Activated CD4-positive, alpha-beta T cell treated with anti-CD3 and anti-CD28 coated beads for 36 hours (primary cell): ENCODE measurements at regions not wholly inside any gene's neighbourhood (a gene's known extent, or its start where the extent isn't known, plus 50 kb on each side); places are given as distances from the start of the nearest gene placed in this dataset.
"Not testable (repeated sequence)": the region's sequence is repeated elsewhere in the genome, so short reads cannot be mapped to it uniquely, and the experiment has no call there.

Source experiments
- ATAC-seq: fragments of 200-7000 bp; cut with Tn5 transposase; one replicate; pipeline ENCODE4 v1.10.0; 2021; ENCODE audit warnings: mild to moderate bottlenecking, moderate library complexity
- CTCF ChIA-PET: fragments of 350-600 bp; sonication (Branson Sonifier 250); formaldehyde crosslinking; loops from one replicate; lab custom pipeline; 2021; ENCODE audit warnings: antibody characterized with exemption; lab: Charles Lee
- POLR2A ChIA-PET: fragments of 350-600 bp; sonication (Branson Sonifier 250); formaldehyde crosslinking; loops from one replicate; lab custom pipeline; 2021; ENCODE audit warnings: antibody characterized with exemption, inconsistent platforms; lab: Charles Lee
- DNase-seq: peaks from one replicate; pipeline ENCODE4 v3.0.0-alpha.2; 2020
- H3K27ac Mint-ChIP-seq: one replicate; pipeline ENCODE4 v1.8.0; 2021; ENCODE audit warnings: mixed read lengths
- H3K27me3 Mint-ChIP-seq: one replicate; pipeline ENCODE4 v1.8.0; 2021; ENCODE audit warnings: mixed read lengths
- H3K36me3 Mint-ChIP-seq: one replicate; pipeline ENCODE4 v1.8.0; 2021; ENCODE audit warnings: low read depth, mixed read lengths
- H3K4me1 Mint-ChIP-seq: one replicate; pipeline ENCODE4 v1.8.0; 2021; ENCODE audit warnings: mixed read lengths
- H3K4me3 Mint-ChIP-seq: one replicate; pipeline ENCODE4 v1.8.0; 2021; ENCODE audit warnings: mild to moderate bottlenecking, moderate library complexity, mixed read lengths
- H3K9me3 Mint-ChIP-seq: one replicate; pipeline ENCODE4 v1.8.0; 2021; ENCODE audit warnings: low read depth, mixed read lengths
- intact Hi-C, 2 experiments: fragments of 100-400 bp; cut with DNase I in 1 of 2; cut with micrococcal nuclease in 1 of 2; formaldehyde crosslinking; loops; one replicate each; pipeline versions ENCODE4 v1.14.2 to v1.15.1; 2022 to 2024; cut with DNase I, micrococcal nuclease

GRCh38 chr1:30362603-30362990 lies 360.8 kb downstream of the MATN1 start:
- ChIA-PET POLR2A (no interaction called here), CTCF (no interaction called here)
- intact Hi-C loops = no loop called here
- Mint-ChIP-seq H3K4me1 (no peaks in the 10 kb centered on the region), H3K9me3 (no peaks in the 10 kb centered on the region), H3K27ac (no peak overlapping the region), H3K27me3 (peaks cover 17% of the 10 kb centered on the region), H3K36me3 (no peaks in the 10 kb centered on the region), H3K4me3 (no peak overlapping the region)
- ATAC-seq (no peak), DNase-seq (no peak)

- ATAC-seq, DNase-seq, POLR2A ChIA-PET, H3K4me1 Mint-ChIP-seq, H3K4me3 Mint-ChIP-seq, H3K9me3 Mint-ChIP-seq, H3K36me3 Mint-ChIP-seq, H3K27ac Mint-ChIP-seq, intact Hi-C loops, CTCF ChIA-PET: not testable (repeated sequence)
- peaks cover 17% of the 10 kb centered on the region for H3K27me3 Mint-ChIP-seq
Observed at GRCh38 chr1:30361890-30362602, 361.3 kb downstream of the MATN1 start.

DNA sequence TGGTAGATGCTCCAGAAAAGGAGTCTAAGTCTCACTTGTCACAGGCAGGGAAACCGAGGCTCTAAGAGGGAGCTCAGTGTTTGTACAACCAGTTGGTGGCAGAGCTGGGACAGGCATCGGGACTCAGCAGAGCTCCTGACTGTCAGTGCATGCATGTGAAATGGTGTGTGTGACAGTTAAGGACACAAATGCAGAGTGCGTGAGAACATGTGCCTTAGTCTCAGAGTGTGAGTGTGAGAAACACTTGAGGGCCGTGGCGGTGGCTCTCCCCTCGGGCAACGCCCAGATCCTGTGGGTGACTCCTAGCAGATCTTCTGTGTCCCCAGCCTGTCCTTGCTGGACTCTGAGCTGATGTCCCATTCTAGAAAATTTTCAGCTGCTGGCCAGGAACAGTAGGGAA lies 362.6 kb downstream of the MATN1 start:
- no peak overlapping the region for H3K4me3 Mint-ChIP-seq
- no peak overlapping the region for H3K27ac Mint-ChIP-seq
- H3K9me3 Mint-ChIP-seq = no peaks in the 10 kb centered on the region
- H3K36me3 Mint-ChIP-seq = no peaks in the 10 kb centered on the region
- H3K4me1 Mint-ChIP-seq = no peaks in the 10 kb centered on the region
- H3K27me3 Mint-ChIP-seq = peaks cover 13% of the 10 kb centered on the region
- ChIA-PET POLR2A (no interaction called here), CTCF (interaction anchor here (0.5 kb wide), 1 partner anchor 13 kb away, joined by 3 read pairs; no protein-coding TSS in a partner anchor)
- DNase-seq = no peak
- ATAC-seq = no peak
- intact Hi-C loops = no loop called here

GRCh38 chr1:30360281-30360680 lies 363.1 kb downstream of the MATN1 start:
- Mint-ChIP-seq H3K27ac (no peak overlapping the region), H3K36me3 (no peaks in the 10 kb centered on the region), H3K27me3 (peaks cover 14% of the 10 kb centered on the region), H3K4me3 (no peak overlapping the region), H3K9me3 (no peaks in the 10 kb centered on the region), H3K4me1 (no peaks in the 10 kb centered on the region)
- ChIA-PET POLR2A (no interaction called here), CTCF (interaction anchor here (0.5 kb wide), 1 partner anchor 13 kb away, joined by 3 read pairs; no protein-coding TSS in a partner anchor)
- ATAC-seq = no peak
- DNase-seq = no peak
- intact Hi-C loops = no loop called here

- Mint-ChIP-seq H3K27ac (no peak overlapping the region), H3K9me3 (no peaks in the 10 kb centered on the region), H3K36me3 (no peaks in the 10 kb centered on the region), H3K4me1 (no peaks in the 10 kb centered on the region), H3K4me3 (no peak overlapping the region), H3K27me3 (peaks cover 17% of the 10 kb centered on the region)
- DNase-seq (no peak), ATAC-seq (no peak)
- CTCF ChIA-PET = interaction anchor here (1.1 kb wide), 1 partner anchor 61 kb away, joined by 3 read pairs; no protein-coding TSS in a partner anchor
- POLR2A ChIA-PET = no interaction called here
- intact Hi-C loops = no loop called here
Observed at GRCh38 chr1:30359539-30360220, 363.7 kb downstream of the MATN1 start.

DNA sequence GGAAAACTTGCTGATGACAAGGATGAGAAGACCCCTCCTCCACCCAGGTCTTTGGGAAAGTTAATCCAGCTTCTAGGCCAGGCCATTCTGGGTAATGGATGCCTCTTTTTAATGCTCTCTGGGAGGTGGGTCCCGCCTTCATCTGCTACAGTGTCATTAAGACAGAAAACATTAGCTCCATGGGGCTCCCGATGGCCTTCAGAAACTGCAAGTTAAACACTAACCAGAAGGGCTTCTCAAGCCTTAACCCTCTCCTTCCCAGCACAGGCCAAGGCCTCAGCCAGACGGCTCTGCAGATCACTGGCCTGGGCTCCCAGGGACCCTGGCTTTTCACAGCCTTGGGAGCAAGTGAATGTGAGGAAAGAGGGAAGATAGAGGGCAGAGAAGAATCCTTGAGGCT lies 364.9 kb downstream of the MATN1 start:
- Mint-ChIP-seq H3K36me3 (no peaks in the 10 kb centered on the region), H3K9me3 (no peaks in the 10 kb centered on the region), H3K4me1 (no peaks in the 10 kb centered on the region), H3K4me3 (no peak overlapping the region), H3K27me3 (peaks cover 20% of the 10 kb centered on the region), H3K27ac (no peak overlapping the region)
- no peak for DNase-seq
- intact Hi-C loops = no loop called here
- CTCF ChIA-PET = interaction anchor here (1.1 kb wide), 1 partner anchor 63 kb away, joined by 3 read pairs; no protein-coding TSS in a partner anchor
- no peak for ATAC-seq
- POLR2A ChIA-PET = no interaction called here

GRCh38 chr1:30356839-30357238 lies 366.5 kb downstream of the MATN1 start:
- H3K36me3 Mint-ChIP-seq = no peaks in the 10 kb centered on the region
- intact Hi-C loops = no loop called here
- no peak for ATAC-seq
- H3K27me3 Mint-ChIP-seq = peaks cover 21% of the 10 kb centered on the region
- DNase-seq = no peak
- H3K27ac Mint-ChIP-seq = no peak overlapping the region
- no peaks in the 10 kb centered on the region for H3K4me1 Mint-ChIP-seq
- ChIA-PET POLR2A (no interaction called here), CTCF (no interaction called here)
- H3K9me3 Mint-ChIP-seq = no peaks in the 10 kb centered on the region
- no peak overlapping the region for H3K4me3 Mint-ChIP-seq

DNA sequence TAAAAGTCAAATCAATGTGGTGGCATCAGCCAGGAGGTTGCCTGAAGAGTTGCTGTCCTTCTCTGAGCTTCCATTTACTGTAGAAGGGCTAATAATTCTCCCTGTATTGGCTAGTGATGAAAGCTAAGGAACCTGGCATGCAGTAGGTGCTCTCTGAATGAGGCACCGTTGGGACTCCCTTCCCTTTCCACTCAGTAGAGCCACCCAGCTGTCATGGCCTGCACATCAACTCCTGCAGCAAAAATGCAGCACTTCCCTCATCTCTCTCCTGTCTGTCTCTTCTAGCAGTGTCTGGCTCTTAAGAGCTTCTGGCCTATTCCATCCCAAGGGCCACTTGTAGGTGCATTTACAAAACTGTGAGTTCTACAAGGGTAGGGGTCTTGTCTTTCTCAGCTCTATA lies 369.0 kb downstream of the MATN1 start:
- Mint-ChIP-seq H3K4me1 (no peaks in the 10 kb centered on the region), H3K4me3 (no peak overlapping the region), H3K27ac (no peak overlapping the region), H3K27me3 (peaks cover 23% of the 10 kb centered on the region), H3K9me3 (peaks cover under 1% of the 10 kb centered on the region), H3K36me3 (no peaks in the 10 kb centered on the region)
- ChIA-PET POLR2A (no interaction called here), CTCF (interaction anchor here (1.2 kb wide), 1 partner anchor 26 kb away, joined by 4 read pairs; no protein-coding TSS in a partner anchor)
- no peak for ATAC-seq
- intact Hi-C loops = no loop called here
- no peak for DNase-seq

GRCh38 chr1:30353637-30354036 lies 369.7 kb downstream of the MATN1 start:
- no peak overlapping the region for H3K4me3 Mint-ChIP-seq
- peaks cover 21% of the 10 kb centered on the region for H3K27me3 Mint-ChIP-seq
- H3K36me3 Mint-ChIP-seq = no peaks in the 10 kb centered on the region
- ChIA-PET CTCF (interaction anchor here (1.2 kb wide), 1 partner anchor 26 kb away, joined by 4 read pairs; no protein-coding TSS in a partner anchor), POLR2A (no interaction called here)
- intact Hi-C loops = no loop called here
- DNase-seq (no peak), ATAC-seq (no peak)
- H3K4me1 Mint-ChIP-seq = no peaks in the 10 kb centered on the region
- H3K27ac Mint-ChIP-seq = no peak overlapping the region
- H3K9me3 Mint-ChIP-seq = peaks cover 5% of the 10 kb centered on the region

GRCh38 chr1:30348147-30348546 lies 375.2 kb downstream of the MATN1 start:
- POLR2A ChIA-PET = no interaction called here
- CTCF ChIA-PET = interaction anchor here (0.6 to 0.8 kb wide), 2 partner anchors 12 to 21 kb away, joined by 3 to 5 read pairs; no protein-coding TSS in a partner anchor
- Mint-ChIP-seq H3K4me3 (no peak overlapping the region), H3K9me3 (peaks cover 10% of the 10 kb centered on the region), H3K36me3 (no peaks in the 10 kb centered on the region), H3K27ac (no peak overlapping the region), H3K4me1 (no peaks in the 10 kb centered on the region), H3K27me3 (peaks cover 20% of the 10 kb centered on the region)
- ATAC-seq (no peak), DNase-seq (no peak)
- intact Hi-C loops = no loop called here

DNA sequence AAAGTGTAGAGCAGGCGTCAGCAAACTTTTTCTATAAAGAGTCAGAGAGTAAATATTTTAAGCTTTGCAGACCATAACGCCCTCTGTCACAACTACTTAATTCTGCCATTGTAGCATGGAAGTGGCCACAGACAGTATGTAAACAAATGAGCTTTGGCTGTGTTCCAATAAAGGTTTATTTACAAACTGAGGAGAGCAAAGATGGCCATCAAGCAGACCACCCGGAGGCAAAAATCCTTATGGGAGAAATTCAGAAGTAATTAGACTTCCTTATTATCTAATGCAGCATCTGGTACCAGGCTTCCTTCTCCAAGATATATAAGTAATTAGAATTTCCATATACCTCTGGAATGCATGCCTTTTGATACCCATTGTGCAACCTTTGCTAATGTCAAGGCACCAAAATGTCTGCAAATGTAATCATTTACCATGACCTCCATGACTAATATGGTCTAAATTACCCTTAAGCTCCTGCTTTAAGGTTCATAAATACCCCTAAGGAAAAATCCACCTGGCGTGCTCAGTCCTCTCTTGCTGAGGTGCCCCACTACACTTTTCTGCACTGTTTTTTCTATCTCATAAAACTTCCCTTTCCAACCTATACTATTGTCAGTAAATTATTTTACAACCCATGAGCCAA lies 377.8 kb downstream of the MATN1 start:
- DNase-seq (no peak), ATAC-seq (no peak)
- intact Hi-C loops = no loop called here
- POLR2A ChIA-PET = no interaction called here
- Mint-ChIP-seq H3K27me3 (peaks cover 19% of the 10 kb centered on the region), H3K27ac (no peak overlapping the region), H3K4me3 (no peak overlapping the region), H3K9me3 (peaks cover 10% of the 10 kb centered on the region), H3K4me1 (no peaks in the 10 kb centered on the region), H3K36me3 (no peaks in the 10 kb centered on the region)
- CTCF ChIA-PET = no interaction called here
